HEK293T (cell line): ENCODE measurements at regions not wholly inside any gene's neighbourhood (a gene's known extent, or its start where the extent isn't known, plus 50 kb on each side); places are given as distances from the start of the nearest gene placed in this dataset.

Experiments
- FOXA1 ChIP-seq: fragments of 450-650 bp; IDR thresholded peaks from 2 replicates; pipeline ENCODE4 v1.6.1; 2016; ENCODE audit warnings: mild to moderate bottlenecking
- FOXM1 ChIP-seq: fragments of 450-650 bp; IDR thresholded peaks from 2 replicates; pipeline ENCODE4 v1.6.1; 2017; ENCODE audit warnings: mild to moderate bottlenecking, borderline replicate concordance
- L3MBTL2 ChIP-seq: fragments of 450-650 bp; conservative IDR thresholded peaks from 2 replicates; pipeline ENCODE4 v1.6.1; 2016; ENCODE audit warnings: mild to moderate bottlenecking
- SP1 ChIP-seq: fragments of 450-650 bp; IDR thresholded peaks from 2 replicates; pipeline ENCODE4 v1.6.1; 2017
- ZNF384 ChIP-seq: fragments of 450-650 bp; IDR thresholded peaks from 2 replicates; pipeline ENCODE4 v1.6.1; 2016

DNA sequence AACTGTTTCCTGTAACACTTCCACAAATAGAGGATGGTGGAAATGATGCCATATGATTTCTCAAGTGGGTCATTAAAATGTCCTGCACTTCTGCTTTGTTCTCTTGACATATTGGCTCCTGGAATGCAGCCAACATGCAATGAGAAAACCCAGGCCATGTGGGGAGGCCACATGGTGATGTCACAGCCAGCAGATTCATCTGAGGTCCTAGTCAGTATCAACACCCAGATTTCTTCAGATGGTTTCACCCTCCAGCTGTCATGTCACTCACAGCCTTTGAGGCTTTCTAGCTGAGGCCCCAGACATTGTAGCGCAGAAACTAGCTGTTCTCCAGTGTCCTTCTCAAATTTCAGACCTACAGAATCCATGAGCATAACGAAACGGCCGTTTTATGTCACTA lies 102.3 kb upstream of the NUPR2 start:
- no peak for TF ChIP-seq FOXA1
- TF ChIP-seq FOXM1 = no peak
- no peak for TF ChIP-seq SP1
- TF ChIP-seq ZNF384 = no peak
- TF ChIP-seq L3MBTL2 = no peak
